Coronary artery (tissue), 2 donors: ENCODE measurements at regions not wholly inside any gene's neighbourhood (a gene's known extent, or its start where the extent isn't known, plus 50 kb on each side); places are given as distances from the start of the nearest gene placed in this dataset.

ENCODE experiments used
- DNase-seq: peaks from one replicate; pipeline ENCODE4 v3.0.0-alpha.2; 2017; ENCODE audit warnings: low spot score
- H3K27ac ChIP-seq, 2 donors: fragments of 200-600 bp; sonication (generic); one replicate each; pipeline ENCODE4 v1.5.1; 2016 to 2019
- H3K4me3 ChIP-seq: fragments of 200-600 bp; sonication (generic); 2 replicates; pipeline ENCODE4 v1.5.1; 2016; ENCODE audit warnings: mild to moderate bottlenecking, moderate library complexity
- TF ChIP-seq, protein P1 (sequence below): fragments of 200-600 bp; sonication (generic); IDR thresholded peaks from one replicate; pipeline ENCODE4 v1.5.1; 2019; ENCODE audit warnings: antibody characterized with exemption

GRCh38 chr5:98397081-98397480 is 376.4 kb upstream of the RGMB start:
- H3K27ac ChIP-seq, result no peak overlapping the region
- TF ChIP-seq, protein P1, sequence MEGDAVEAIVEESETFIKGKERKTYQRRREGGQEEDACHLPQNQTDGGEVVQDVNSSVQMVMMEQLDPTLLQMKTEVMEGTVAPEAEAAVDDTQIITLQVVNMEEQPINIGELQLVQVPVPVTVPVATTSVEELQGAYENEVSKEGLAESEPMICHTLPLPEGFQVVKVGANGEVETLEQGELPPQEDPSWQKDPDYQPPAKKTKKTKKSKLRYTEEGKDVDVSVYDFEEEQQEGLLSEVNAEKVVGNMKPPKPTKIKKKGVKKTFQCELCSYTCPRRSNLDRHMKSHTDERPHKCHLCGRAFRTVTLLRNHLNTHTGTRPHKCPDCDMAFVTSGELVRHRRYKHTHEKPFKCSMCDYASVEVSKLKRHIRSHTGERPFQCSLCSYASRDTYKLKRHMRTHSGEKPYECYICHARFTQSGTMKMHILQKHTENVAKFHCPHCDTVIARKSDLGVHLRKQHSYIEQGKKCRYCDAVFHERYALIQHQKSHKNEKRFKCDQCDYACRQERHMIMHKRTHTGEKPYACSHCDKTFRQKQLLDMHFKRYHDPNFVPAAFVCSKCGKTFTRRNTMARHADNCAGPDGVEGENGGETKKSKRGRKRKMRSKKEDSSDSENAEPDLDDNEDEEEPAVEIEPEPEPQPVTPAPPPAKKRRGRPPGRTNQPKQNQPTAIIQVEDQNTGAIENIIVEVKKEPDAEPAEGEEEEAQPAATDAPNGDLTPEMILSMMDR, result no peak
- no peak overlapping the region for H3K4me3 ChIP-seq
- no peak for DNase-seq

- DNase-seq, result no peak
- H3K4me3 ChIP-seq, result no peak overlapping the region
- TF ChIP-seq, protein P1, result no peak
- H3K27ac ChIP-seq, result no peak overlapping the region
These were observed 375.0 kb upstream of the RGMB start for GRCh38 chr5:98398465-98398864.

DNA sequence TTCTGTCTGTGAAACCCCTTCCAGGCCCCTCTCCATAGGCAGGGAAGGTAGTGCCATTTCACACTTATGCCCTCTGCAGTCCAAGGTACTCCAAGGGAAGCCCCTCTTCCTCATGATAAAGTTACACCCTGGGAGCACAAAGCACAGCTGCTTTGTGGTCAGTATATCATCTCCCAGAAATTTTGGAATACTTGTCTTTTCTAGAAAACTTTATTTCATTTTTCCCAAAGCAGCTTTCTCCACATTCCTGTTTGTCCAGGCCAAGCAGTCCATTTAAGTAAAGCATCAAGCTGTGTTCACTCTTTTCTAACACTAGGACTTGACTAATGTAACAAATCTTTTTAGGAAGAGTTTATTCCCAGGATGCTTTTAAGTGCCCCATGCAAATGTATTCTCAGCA is 371.8 kb upstream of the RGMB start:
- no peak for DNase-seq
- Histone ChIP-seq H3K27ac (no peak overlapping the region), H3K4me3 (no peak overlapping the region)
- TF ChIP-seq, protein P1, result no peak

- Histone ChIP-seq H3K27ac (no peak overlapping the region), H3K4me3 (no peak overlapping the region)
- DNase-seq, result no peak
- TF ChIP-seq, protein P1, result no peak
These were observed 371.3 kb upstream of the RGMB start for GRCh38 chr5:98402130-98402529.

DNA sequence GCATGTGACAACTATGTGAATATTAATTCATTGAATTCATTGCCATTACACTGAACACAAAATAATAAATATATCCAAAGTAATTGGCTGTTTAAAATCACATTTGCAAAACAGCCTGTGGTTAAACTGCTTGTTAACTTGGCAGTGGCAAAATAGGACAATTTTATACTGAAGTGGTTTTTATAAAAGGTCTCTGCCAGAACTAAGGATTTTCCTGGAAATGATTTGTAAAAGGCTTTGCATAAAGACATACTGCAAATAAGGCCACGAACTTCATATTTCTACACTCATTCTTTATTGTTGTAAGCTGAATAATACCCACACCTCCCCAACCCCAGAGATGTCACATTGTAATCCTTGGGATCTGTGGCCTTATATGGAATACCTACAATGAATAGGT is 370.3 kb upstream of the RGMB start:
- Histone ChIP-seq H3K27ac (no peak overlapping the region), H3K4me3 (no peak overlapping the region)
- DNase-seq, result no peak
- TF ChIP-seq, protein P1, result no peak

DNA sequence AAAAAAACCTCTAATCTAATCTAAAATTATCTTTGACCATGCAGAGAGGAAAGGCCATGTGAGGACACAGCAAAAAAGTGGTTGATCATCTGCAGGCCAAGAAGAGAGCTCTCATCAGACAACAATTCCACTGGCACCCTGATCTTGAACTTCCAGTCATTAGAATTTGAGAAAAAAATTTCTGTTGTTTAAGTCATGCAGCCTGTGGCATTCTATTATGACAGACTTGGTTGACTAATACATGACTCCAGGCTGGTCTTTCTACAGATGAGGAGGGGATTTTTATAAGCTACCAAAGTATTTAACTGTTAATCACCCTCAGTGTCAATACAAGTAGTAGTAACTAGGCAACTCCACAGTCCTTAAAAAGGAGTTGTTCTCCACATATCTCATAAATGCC is 358.5 kb upstream of the RGMB start:
- DNase-seq, result no peak
- no peak overlapping the region for H3K27ac ChIP-seq
- TF ChIP-seq, protein P1, result no peak
- H3K4me3 ChIP-seq, result no peak overlapping the region

DNA sequence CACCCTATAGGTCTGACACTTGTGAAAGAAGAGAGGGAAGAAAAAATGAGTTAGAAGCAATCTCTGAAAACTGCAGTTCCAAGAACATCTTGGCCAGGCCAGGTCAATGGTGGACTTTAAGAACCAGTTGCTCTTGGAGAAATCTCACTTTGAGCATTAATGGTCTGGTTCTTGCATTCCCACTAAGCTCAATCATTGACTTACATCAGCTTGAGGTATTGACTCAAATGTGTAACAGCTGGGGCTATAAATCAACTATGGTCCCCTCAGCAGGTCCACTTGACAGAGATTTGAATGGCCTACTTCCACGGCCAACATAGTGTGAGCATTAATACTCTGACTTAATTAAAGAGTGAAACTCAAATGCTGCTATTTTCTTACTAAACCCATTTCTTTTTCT is 357.8 kb upstream of the RGMB start:
- Histone ChIP-seq H3K4me3 (no peak overlapping the region), H3K27ac (no peak overlapping the region)
- TF ChIP-seq, protein P1, result no peak
- DNase-seq, result no peak
